Neural progenitor cell (in vitro differentiated cells): ENCODE measurements at regions not wholly inside any gene's neighbourhood (a gene's known extent, or its start where the extent isn't known, plus 50 kb on each side); places are given as distances from the start of the nearest gene placed in this dataset.

Experiments used
- CTCF ChIP-seq: fragments of 200-600 bp; sonication (generic); IDR thresholded peaks from 2 replicates; pipeline ENCODE4 v1.5.1; 2017; ENCODE audit warnings: antibody characterized with exemption, mild to moderate bottlenecking
- EZH2 ChIP-seq: fragments of 200-600 bp; sonication (generic); IDR thresholded peaks from 2 replicates; pipeline ENCODE4 v1.6.1; 2017; ENCODE audit warnings: antibody characterized with exemption, mild to moderate bottlenecking, moderate library complexity
- EZH2phosphoT487 ChIP-seq: fragments of 200-600 bp; sonication (generic); IDR thresholded peaks from 2 replicates; pipeline ENCODE4 v1.6.1; 2017; ENCODE audit warnings: antibody characterized with exemption

- TF ChIP-seq CTCF (no peak), EZH2phosphoT487 (no peak), EZH2 (no peak)
Observed at GRCh38 chr2:193778293-193778692, 1583.6 kb upstream of the TMEFF2 start.
